Spleen (tissue), 11 donors: ENCODE measurements at regions not wholly inside any gene's neighbourhood (a gene's known extent, or its start where the extent isn't known, plus 50 kb on each side); places are given as distances from the start of the nearest gene placed in this dataset.

Experiments
- DNase-seq: peaks from one replicate; pipeline ENCODE4 v3.0.0-alpha.2; 2020
- H3K27ac ChIP-seq, 8 donors: fragments of 200-600 bp; sonication (generic) in 7 of 8; 1 replicate in 4 of 8; 2 replicates in 4 of 8; pipeline versions ENCODE4 v1.5.0 to v1.8.0; 2016 to 2021; ENCODE audit warnings: inconsistent platforms in 4 of 8, mild to moderate bottlenecking in 4 of 8, moderate library complexity in 1 of 8
- H3K27me3 ChIP-seq, 7 donors: fragments of 200-600 bp; sonication (generic) in 6 of 7; replicated peaks in 1 of 7; 1 replicate in 4 of 7; 2 replicates in 3 of 7; pipeline versions ENCODE4 v1.5.0 to v1.8.0; 2016 to 2021; ENCODE audit warnings: inconsistent platforms in 3 of 7, mild to moderate bottlenecking in 1 of 7
- H3K36me3 ChIP-seq, 6 donors: fragments of 200-600 bp; sonication (generic) in 5 of 6; 1 replicate in 4 of 6; 2 replicates in 2 of 6; pipeline versions ENCODE4 v1.5.0 to v1.8.0; 2016 to 2021; ENCODE audit warnings: inconsistent platforms in 2 of 6
- H3K4me1 ChIP-seq, 6 donors: fragments of 200-600 bp; sonication (generic) in 5 of 6; 1 replicate in 3 of 6; 2 replicates in 3 of 6; pipeline versions ENCODE4 v1.5.0 to v1.8.0; 2016 to 2021; ENCODE audit warnings: inconsistent platforms in 3 of 6
- H3K4me3 ChIP-seq, 8 donors: fragments of 200-600 bp; sonication (generic) in 7 of 8; 1 replicate in 4 of 8; 2 replicates in 4 of 8; pipeline versions ENCODE4 v1.5.0 to v1.8.0; 2016 to 2021; ENCODE audit warnings: inconsistent platforms in 4 of 8, mild to moderate bottlenecking in 4 of 8, moderate library complexity in 2 of 8
- H3K9me3 ChIP-seq, 8 donors: fragments of 200-600 bp; sonication (generic) in 7 of 8; 1 replicate in 4 of 8; 2 replicates in 4 of 8; pipeline versions ENCODE4 v1.5.0 to v1.8.0; 2016 to 2021; ENCODE audit warnings: inconsistent platforms in 4 of 8
- CTCF ChIP-seq, 11 experiments: fragments of 200-600 bp in 7 of 11; fragments of 450-650 bp in 4 of 11; sonication (generic) in 4 of 11; IDR thresholded peaks in 8 of 11; conservative IDR thresholded peaks in 3 of 11; 1 replicate in 7 of 11; 2 replicates in 4 of 11; pipeline versions ENCODE4 v1.4.0 to v1.8.0; 2016 to 2021; ENCODE audit warnings: antibody characterized with exemption in 11 of 11, inconsistent platforms in 4 of 11, mild to moderate bottlenecking in 1 of 11
- POLR2A ChIP-seq, 3 donors: fragments of 450-650 bp; IDR thresholded peaks; one replicate each; pipeline ENCODE4 v1.5.1; 2017; ENCODE audit warnings: antibody characterized with exemption in 3 of 3, mild to moderate bottlenecking in 1 of 3
- POLR2AphosphoS5 ChIP-seq, 3 donors: sonication (generic); formaldehyde crosslinking; IDR thresholded peaks; one replicate each; pipeline ENCODE4 v1.5.1; 2017; ENCODE audit warnings: antibody characterized with exemption in 3 of 3
- WGBS, 5 donors: extraction: QIAGEN DNeasy Blood & Tissue Kit in 3 of 5; methylation state at CpG; one replicate each; pipeline versions ENCODE4 v1.1.5 to v1.1.7; 2013 to 2018; 5-methylcytosine and 5-hydroxymethylcytosine counted together
- intact Hi-C: fragments of 100-400 bp; cut with DNase I; formaldehyde crosslinking; loops from one replicate; pipeline ENCODE4 v1.15.0; 2023; ENCODE audit warnings: low total_unique reads
- donor health status: healthy with polysubstance abuse.
- donor health status: DM: no; HTN: no; CAD: no; lungs with moderate emphysema.
- donor health status: DM: no; HTN: no; CAD: no.
- donor health status: Bipolar disorder and iron deficiency.
- donor health status: healthy.
- donor health status: DM: no; HTN: no; CAD: no.
- donor health status: DM: yes; HTN: yes; CAD: no.

- no peaks in the 10 kb centered on the region for H3K36me3 ChIP-seq
- TF ChIP-seq POLR2AphosphoS5 (IDR thresholded peaks at IDR 0.05) = no peak
- no peak for TF ChIP-seq CTCF (IDR thresholded peaks at IDR 0.05 in 8 of 11, conservative IDR thresholded peaks at IDR 0.05 in 3 of 11)
- no peak for TF ChIP-seq POLR2A (IDR thresholded peaks at IDR 0.05)
- intact Hi-C loops = no loop called here
- 81 to 96% (median 91%) methylated on average over 1 of the region's 1 CpG for WGBS, 5 donors
- no peak for DNase-seq
- H3K9me3 ChIP-seq = no peaks in the 10 kb centered on the region
- H3K27ac ChIP-seq = no peak overlapping the region
- H3K27me3 ChIP-seq = no peaks in the 10 kb centered on the region
- H3K4me3 ChIP-seq = no peak overlapping the region
- no peaks in the 10 kb centered on the region for H3K4me1 ChIP-seq
Measured at GRCh38 chr11:92626624-92627023, 342.8 kb upstream of the MTNR1B start.

- Histone ChIP-seq H3K9me3 (no peaks in the 10 kb centered on the region), H3K4me3 (no peak overlapping the region), H3K4me1 (no peaks in the 10 kb centered on the region), H3K36me3 (no peaks in the 10 kb centered on the region), H3K27me3 (no peaks in the 10 kb centered on the region), H3K27ac (no peak overlapping the region)
- intact Hi-C loops = no loop called here
- TF ChIP-seq POLR2AphosphoS5 (IDR thresholded peaks at IDR 0.05) (no peak), CTCF (IDR thresholded peaks at IDR 0.05 in 8 of 11, conservative IDR thresholded peaks at IDR 0.05 in 3 of 11) (no peak), POLR2A (IDR thresholded peaks at IDR 0.05) (no peak)
- DNase-seq = no peak
- 77 to 87% (median 86%) methylated on average over 7 of the region's 7 CpGs for WGBS, 5 donors
Measured at GRCh38 chr11:92627615-92628256, 341.7 kb upstream of the MTNR1B start.

GRCh38 chr11:92628401-92629292, 340.8 kb upstream of the MTNR1B start:
- H3K36me3 ChIP-seq = no peaks in the 10 kb centered on the region
- H3K4me1 ChIP-seq = no peaks in the 10 kb centered on the region
- no peak overlapping the region for H3K4me3 ChIP-seq
- H3K27me3 ChIP-seq = no peaks in the 10 kb centered on the region
- no peak for DNase-seq
- TF ChIP-seq POLR2A (IDR thresholded peaks at IDR 0.05) (no peak), CTCF (IDR thresholded peaks at IDR 0.05 in 8 of 11, conservative IDR thresholded peaks at IDR 0.05 in 3 of 11) (no peak), POLR2AphosphoS5 (IDR thresholded peaks at IDR 0.05) (no peak)
- WGBS, 5 donors = 62 to 74% (median 68%) methylated on average over 4 of the region's 4 CpGs
- no peak overlapping the region for H3K27ac ChIP-seq
- intact Hi-C loops = no loop called here
- no peaks in the 10 kb centered on the region for H3K9me3 ChIP-seq

GRCh38 chr11:92632495-92632894, 337.0 kb upstream of the MTNR1B start:
- WGBS, 5 donors = 71 to 88% (median 79%) methylated on average over 3 of the region's 3 CpGs

More at GRCh38 chr11:92632495-92632894, 337.0 kb upstream of the MTNR1B start:
- intact Hi-C loops = loop anchor here (10.0 kb wide), 1 partner anchor 52 kb away; no protein-coding TSS in a partner anchor
- no peak for DNase-seq
- Histone ChIP-seq H3K4me1 (no peaks in the 10 kb centered on the region), H3K36me3 (no peaks in the 10 kb centered on the region), H3K4me3 (no peak overlapping the region), H3K9me3 (no peaks in the 10 kb centered on the region), H3K27me3 (no peaks in the 10 kb centered on the region), H3K27ac (no peak overlapping the region)
- TF ChIP-seq CTCF (IDR thresholded peaks at IDR 0.05 in 8 of 11, conservative IDR thresholded peaks at IDR 0.05 in 3 of 11) (no peak), POLR2A (IDR thresholded peaks at IDR 0.05) (no peak), POLR2AphosphoS5 (IDR thresholded peaks at IDR 0.05) (no peak)
